ENCODE measurements at regions not wholly inside any gene's neighbourhood (a gene's known extent, or its start where the extent isn't known, plus 50 kb on each side); places are given as distances from the start of the nearest gene placed in this dataset.

DNA sequence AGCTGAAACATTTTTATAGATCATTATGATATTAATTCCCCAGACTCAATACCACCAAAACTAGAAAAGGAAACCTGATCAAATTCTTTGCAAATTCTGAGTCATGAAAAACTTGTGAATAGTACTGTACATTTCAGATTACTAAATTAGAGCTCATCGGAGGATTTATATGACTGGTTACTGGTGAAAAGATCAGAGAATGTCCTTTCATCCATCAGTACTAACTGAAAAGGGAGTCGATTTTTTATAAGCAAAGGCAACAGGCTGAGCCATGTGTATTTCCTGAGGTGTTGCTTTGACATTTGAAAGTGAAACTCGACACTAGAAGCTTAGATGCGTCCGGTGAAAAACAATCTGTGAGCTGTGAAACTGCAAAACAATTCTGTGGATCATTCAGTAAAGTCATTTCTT is 155.7 kb downstream of the TNFSF18 start:
- DNase-seq (ENCODE audit: low read depth in 1 of 2, low spot score in 1 of 2), result no peak
- Histone ChIP-seq H3K4me3 (replicated peaks; ENCODE audit: insufficient read depth, low read length) (no peak overlapping the region), H3K27me3 (ENCODE audit: insufficient read depth, poor library complexity, severe bottlenecking) (no peaks in the 10 kb centered on the region), H3K27ac (replicated peaks) (no peak overlapping the region)
- TF ChIP-seq CTCF (IDR thresholded peaks at IDR 0.05; ENCODE audit: insufficient read depth, low read length) (no peak), SPI1 (IDR thresholded peaks at IDR 0.05; ENCODE audit: borderline replicate concordance, low read depth) (no peak), POLR2AphosphoS5 (IDR thresholded peaks at IDR 0.05; ENCODE audit: low read depth) (no peak), GABPA (IDR thresholded peaks at IDR 0.05; ENCODE audit: low read depth) (no peak)
- TF ChIP-seq, protein P1, sequence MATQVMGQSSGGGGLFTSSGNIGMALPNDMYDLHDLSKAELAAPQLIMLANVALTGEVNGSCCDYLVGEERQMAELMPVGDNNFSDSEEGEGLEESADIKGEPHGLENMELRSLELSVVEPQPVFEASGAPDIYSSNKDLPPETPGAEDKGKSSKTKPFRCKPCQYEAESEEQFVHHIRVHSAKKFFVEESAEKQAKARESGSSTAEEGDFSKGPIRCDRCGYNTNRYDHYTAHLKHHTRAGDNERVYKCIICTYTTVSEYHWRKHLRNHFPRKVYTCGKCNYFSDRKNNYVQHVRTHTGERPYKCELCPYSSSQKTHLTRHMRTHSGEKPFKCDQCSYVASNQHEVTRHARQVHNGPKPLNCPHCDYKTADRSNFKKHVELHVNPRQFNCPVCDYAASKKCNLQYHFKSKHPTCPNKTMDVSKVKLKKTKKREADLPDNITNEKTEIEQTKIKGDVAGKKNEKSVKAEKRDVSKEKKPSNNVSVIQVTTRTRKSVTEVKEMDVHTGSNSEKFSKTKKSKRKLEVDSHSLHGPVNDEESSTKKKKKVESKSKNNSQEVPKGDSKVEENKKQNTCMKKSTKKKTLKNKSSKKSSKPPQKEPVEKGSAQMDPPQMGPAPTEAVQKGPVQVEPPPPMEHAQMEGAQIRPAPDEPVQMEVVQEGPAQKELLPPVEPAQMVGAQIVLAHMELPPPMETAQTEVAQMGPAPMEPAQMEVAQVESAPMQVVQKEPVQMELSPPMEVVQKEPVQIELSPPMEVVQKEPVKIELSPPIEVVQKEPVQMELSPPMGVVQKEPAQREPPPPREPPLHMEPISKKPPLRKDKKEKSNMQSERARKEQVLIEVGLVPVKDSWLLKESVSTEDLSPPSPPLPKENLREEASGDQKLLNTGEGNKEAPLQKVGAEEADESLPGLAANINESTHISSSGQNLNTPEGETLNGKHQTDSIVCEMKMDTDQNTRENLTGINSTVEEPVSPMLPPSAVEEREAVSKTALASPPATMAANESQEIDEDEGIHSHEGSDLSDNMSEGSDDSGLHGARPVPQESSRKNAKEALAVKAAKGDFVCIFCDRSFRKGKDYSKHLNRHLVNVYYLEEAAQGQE (IDR thresholded peaks at IDR 0.05; ENCODE audit: insufficient replicate concordance, low read depth), result no peak

- no peak for DNase-seq (ENCODE audit: low read depth in 1 of 2, low spot score in 1 of 2)
- H3K27ac ChIP-seq (replicated peaks), result no peak overlapping the region
These were observed 155.0 kb downstream of the TNFSF18 start for GRCh38 chr1:172895761-172896160.

DNA sequence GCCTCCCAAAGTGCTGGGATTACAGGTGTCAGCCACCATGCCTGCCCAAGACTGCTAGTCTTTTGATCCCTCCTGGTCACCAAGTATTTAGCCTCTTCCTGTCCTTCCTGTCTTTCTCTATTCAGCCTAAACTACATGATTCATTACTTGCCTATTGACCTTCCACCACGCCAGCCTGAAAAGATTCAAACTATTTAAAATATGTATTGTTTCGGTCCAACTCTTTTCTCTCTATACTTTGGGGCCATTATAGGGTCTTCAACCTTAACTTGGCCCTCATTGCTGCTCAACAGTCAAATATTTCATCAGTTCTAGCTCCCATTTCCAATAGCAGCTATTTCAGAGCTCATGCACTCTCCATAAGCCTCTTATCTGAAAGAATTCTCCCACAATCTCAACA is 153.0 kb downstream of the TNFSF18 start:
- Histone ChIP-seq H3K4me3 (replicated peaks; ENCODE audit: insufficient read depth, low read length) (no peak overlapping the region), H3K27ac (replicated peaks) (no peak overlapping the region), H3K27me3 (ENCODE audit: insufficient read depth, poor library complexity, severe bottlenecking) (no peaks in the 10 kb centered on the region)
- no peak for DNase-seq (ENCODE audit: low read depth in 1 of 2, low spot score in 1 of 2)
- TF ChIP-seq SPI1 (IDR thresholded peaks at IDR 0.05; ENCODE audit: borderline replicate concordance, low read depth), result no peak
- TF ChIP-seq CTCF (IDR thresholded peaks at IDR 0.05; ENCODE audit: insufficient read depth, low read length), result no peak
- no peak for TF ChIP-seq POLR2AphosphoS5 (IDR thresholded peaks at IDR 0.05; ENCODE audit: low read depth)
- no peak for TF ChIP-seq GABPA (IDR thresholded peaks at IDR 0.05; ENCODE audit: low read depth)
- TF ChIP-seq, protein P1 (IDR thresholded peaks at IDR 0.05; ENCODE audit: insufficient replicate concordance, low read depth), result no peak

More at GRCh38 chr1:172895761-172896160, 155.0 kb downstream of the TNFSF18 start:
- Histone ChIP-seq H3K27me3 (ENCODE audit: insufficient read depth, poor library complexity, severe bottlenecking) (no peaks in the 10 kb centered on the region), H3K4me3 (replicated peaks; ENCODE audit: insufficient read depth, low read length) (no peak overlapping the region)
- TF ChIP-seq CTCF (IDR thresholded peaks at IDR 0.05; ENCODE audit: insufficient read depth, low read length), result no peak
- TF ChIP-seq GABPA (IDR thresholded peaks at IDR 0.05; ENCODE audit: low read depth), result no peak
- TF ChIP-seq SPI1 (IDR thresholded peaks at IDR 0.05; ENCODE audit: borderline replicate concordance, low read depth), result no peak
- TF ChIP-seq POLR2AphosphoS5 (IDR thresholded peaks at IDR 0.05; ENCODE audit: low read depth), result no peak
- TF ChIP-seq, protein P1 (IDR thresholded peaks at IDR 0.05; ENCODE audit: insufficient replicate concordance, low read depth), result no peak
